Fibroblast of the aortic adventitia (primary cell): ENCODE measurements at regions not wholly inside any gene's neighbourhood (a gene's known extent, or its start where the extent isn't known, plus 50 kb on each side); places are given as distances from the start of the nearest gene placed in this dataset.

Experiments used
- DNase-seq: peaks from one replicate; pipeline ENCODE4 v3.0.0-alpha.2; 2010; ENCODE audit warnings: low read depth
- H3K4me3 ChIP-seq: 2 replicates; pipeline ENCODE4 v1.5.1; 2011; ENCODE audit warnings: low read depth, mild to moderate bottlenecking, control low read depth, low read length, moderate library complexity
- TF ChIP-seq, protein P1 (sequence below): IDR thresholded peaks from 2 replicates; pipeline ENCODE4 v1.5.1; 2011; ENCODE audit warnings: mild to moderate bottlenecking, low read length, control low read depth, inconsistent platforms; ENCODE audit not compliant: insufficient read depth

DNA sequence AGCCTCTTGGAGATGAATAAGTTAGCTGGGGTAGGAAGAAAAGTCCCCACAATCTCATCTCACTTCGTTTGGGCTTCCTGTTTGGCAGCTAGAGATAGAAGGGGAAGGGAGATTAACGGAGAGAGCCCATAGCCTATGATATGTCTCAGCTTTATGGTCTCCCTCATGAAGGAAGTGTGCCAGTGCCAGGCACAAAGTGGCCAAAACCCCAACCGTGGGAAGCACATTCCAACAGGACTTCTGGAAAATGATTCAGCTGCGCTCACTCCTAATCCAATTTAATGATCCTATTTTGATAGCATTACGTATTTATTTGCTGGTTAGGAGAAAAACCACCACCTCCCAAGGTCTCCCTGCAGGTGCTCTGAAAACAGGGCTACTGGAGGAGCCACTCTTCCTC is 303.1 kb upstream of the CLINT1 start:
- no peak overlapping the region for H3K4me3 ChIP-seq
- no peak for DNase-seq
- TF ChIP-seq, protein P1, sequence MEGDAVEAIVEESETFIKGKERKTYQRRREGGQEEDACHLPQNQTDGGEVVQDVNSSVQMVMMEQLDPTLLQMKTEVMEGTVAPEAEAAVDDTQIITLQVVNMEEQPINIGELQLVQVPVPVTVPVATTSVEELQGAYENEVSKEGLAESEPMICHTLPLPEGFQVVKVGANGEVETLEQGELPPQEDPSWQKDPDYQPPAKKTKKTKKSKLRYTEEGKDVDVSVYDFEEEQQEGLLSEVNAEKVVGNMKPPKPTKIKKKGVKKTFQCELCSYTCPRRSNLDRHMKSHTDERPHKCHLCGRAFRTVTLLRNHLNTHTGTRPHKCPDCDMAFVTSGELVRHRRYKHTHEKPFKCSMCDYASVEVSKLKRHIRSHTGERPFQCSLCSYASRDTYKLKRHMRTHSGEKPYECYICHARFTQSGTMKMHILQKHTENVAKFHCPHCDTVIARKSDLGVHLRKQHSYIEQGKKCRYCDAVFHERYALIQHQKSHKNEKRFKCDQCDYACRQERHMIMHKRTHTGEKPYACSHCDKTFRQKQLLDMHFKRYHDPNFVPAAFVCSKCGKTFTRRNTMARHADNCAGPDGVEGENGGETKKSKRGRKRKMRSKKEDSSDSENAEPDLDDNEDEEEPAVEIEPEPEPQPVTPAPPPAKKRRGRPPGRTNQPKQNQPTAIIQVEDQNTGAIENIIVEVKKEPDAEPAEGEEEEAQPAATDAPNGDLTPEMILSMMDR: no peak

DNA sequence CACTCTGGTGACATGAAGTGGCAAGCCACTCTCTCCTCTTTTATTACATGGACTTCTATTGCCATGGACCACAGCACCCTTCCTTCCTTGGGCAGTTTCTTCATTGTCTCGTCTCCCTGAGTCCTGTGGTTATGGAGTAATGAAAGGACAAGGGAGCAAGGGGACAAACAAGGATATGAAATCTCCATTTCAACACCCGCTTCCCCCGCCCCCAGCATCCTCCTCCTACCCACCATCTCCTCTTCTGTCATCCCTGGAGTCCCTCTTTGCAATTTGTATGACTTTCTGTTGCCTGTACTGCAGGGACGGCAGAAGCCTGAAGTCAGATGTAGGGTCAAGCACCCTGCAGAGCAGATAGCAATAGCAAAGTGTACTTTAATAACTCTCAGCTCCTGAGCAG is 300.7 kb upstream of the CLINT1 start:
- TF ChIP-seq, protein P1: no peak
- H3K4me3 ChIP-seq: no peak overlapping the region
- DNase-seq: no peak

DNA sequence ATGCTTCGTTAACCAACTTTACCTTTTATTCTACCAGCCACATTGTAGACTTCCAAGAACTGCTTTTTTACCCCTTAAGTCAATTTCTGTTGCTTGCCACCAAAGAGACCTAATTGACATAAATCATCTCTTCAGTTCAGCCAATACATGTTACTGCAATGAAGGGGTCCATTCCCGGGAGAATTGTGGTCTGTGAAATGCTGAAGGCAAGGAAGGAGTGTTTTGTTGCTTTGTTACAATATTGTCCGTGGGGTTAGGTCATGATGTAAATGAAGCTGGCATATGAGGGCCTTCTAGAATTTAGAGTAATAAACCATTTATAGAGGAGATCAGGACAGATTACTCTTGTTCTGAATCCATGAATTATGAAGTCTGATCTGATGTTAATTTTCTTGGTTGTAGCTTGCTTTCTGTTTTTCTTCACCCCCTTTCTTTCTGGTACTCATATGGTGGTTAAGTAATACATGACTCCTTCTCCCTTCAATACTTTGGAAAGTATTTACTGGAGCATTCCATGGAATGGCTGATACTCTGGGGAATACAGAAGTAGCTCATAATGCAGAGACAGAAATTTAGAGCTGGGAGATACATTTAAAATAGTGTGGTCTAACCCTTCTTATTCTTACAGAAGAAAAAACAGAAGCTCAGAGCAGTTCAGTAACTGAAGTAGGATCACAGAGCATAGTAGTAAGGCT is 297.0 kb upstream of the CLINT1 start:
- no peak for DNase-seq
- TF ChIP-seq, protein P1: no peak

DNA sequence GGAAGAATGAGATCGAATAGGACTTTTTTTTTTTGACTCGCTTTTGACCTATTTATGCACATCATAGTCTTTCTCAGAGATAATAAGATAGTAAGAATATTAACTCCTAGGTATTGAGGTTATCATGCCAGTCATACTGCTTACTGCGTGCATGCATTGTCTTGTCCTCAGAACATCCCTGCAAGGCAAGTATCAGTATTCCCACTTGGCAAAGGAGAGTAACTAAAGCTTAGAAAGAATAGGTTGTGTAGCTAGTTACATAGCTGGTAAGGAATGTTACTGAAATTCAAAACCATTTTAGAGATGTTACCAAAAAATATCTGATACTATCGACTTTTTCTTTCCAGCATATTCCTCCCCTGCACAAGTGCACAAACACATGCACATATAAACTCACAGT is 296.1 kb upstream of the CLINT1 start:
- H3K4me3 ChIP-seq: no peak overlapping the region
- TF ChIP-seq, protein P1: no peak
- no peak for DNase-seq

More for the DNA sequence above, 297.0 kb upstream of the CLINT1 start:
- no peak overlapping the region for H3K4me3 ChIP-seq

DNA sequence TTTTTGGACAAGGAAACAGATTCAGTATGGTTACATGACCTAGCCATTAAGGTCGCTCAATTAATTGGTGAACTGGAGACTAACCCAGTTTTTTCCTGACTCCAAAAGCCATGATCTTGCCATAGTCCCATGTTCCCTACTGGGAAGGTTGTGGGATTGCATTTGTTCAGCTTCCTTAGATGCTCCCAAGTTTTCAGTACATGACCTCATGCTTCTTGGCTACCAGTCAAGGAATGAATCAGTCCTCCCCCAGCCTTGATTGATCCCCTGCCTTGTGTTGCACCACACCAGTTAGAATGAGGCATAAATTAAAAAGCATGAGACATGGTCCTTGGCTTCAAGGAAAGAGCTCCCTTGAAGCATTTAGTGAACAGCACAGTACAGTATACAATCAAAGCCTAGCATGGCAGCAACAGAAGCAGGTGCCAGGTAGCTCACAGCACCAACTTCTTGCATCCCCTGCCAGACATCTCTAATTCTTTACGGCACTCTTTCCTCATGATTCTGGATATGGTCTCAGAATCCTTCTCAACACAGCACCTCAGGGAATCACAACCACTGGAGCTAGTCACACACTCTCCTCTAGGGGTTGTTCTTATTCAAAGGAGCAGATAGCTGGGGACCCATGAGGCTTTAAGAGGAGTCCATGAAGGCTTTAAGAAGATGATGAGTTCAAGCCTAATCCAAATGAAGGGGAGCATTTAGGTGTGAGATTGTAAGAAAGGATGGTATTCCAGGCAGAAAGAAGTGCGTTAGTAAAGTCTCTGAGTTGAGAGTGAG is 295.5 kb upstream of the CLINT1 start:
- peak; percentile 89 for DNase-seq
- H3K4me3 ChIP-seq: no peak overlapping the region
- TF ChIP-seq, protein P1: no peak

DNA sequence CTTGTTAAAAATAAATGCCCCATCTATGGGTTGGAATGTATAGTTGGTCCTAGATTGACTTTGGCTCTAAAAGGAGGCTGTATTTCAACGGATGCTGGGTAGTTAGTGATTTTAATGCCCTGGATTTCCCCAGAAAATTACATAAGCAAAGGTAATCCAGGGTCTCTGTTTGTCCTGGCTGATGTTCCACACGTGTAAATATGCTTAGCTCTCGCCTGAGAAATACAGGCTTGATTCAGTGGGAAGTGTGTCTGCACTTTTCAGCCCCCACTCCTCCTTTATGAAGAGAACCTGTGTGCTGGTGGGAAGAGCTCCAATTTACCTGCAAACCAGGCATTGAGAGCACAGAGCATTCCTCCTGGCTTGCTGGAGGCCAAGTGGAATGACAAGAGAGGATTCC is 294.6 kb upstream of the CLINT1 start:
- H3K4me3 ChIP-seq: no peak overlapping the region
- DNase-seq: no peak
- TF ChIP-seq, protein P1: no peak
